ENCODE measurements at regions not wholly inside any gene's neighbourhood (a gene's known extent, or its start where the extent isn't known, plus 50 kb on each side); places are given as distances from the start of the nearest gene placed in this dataset.

DNA sequence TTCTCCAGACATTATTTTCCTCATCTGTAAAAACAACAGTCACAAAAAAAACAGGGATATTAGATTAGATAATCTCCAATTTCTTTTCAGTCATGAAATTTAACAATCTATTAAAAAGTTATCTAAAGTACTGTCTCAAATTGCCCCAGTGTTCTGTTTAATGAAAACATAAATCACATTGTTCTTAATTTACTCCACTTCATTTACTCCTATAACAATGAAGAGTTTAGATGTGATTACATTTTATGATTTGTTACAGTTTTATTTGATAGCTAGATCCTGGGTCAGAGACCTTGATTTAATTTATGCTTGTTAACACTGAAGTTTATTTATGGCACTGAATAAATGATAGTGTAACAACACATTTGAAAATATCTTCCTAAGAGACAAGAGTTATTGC is 230.2 kb upstream of the TRPC4 start:
- TF ChIP-seq CTCF (IDR thresholded peaks at IDR 0.05) (no peak), POLR2AphosphoS5 (IDR thresholded peaks at IDR 0.05; ENCODE audit: low read depth, low read length) (no peak), REST (IDR thresholded peaks at IDR 0.05; ENCODE audit: insufficient read depth in 1 of 2, low read depth in 2 of 2, low read length in 1 of 2) (no peak)
